ENCODE measurements at regions not wholly inside any gene's neighbourhood (a gene's known extent, or its start where the extent isn't known, plus 50 kb on each side); places are given as distances from the start of the nearest gene placed in this dataset.

GRCh38 chr12:4031703-4032291 lies 158.6 kb upstream of the PARP11 start:
- Histone ChIP-seq H3K27me3 (no peaks in the 10 kb centered on the region), H3K4me1 (replicated peaks in 1 of 2) (peaks cover 21 to 23% of the 10 kb centered on the region in 2 donors), H3K36me3 (replicated peaks in 1 of 2) (no peaks in the 10 kb centered on the region), H3K27ac (peak overlapping the region in 4 of 5 donors; percentile 66 to 93 (median 86)), H3K4me3 (peak overlapping the region in 1 of 4 donors; percentile 59), H3K9me3 (replicated peaks in 1 of 3) (no peaks in the 10 kb centered on the region)
- peak; percentile 37 to 61 (median 56) for DNase-seq
- intact Hi-C loops (cut with DNase I): loop anchor here in 1 of 2 donors (10.0 kb wide), 1 partner anchor 243 kb away; the partner anchor contains the start of gene CCND2
- TF ChIP-seq CTCF (IDR thresholded peaks at IDR 0.05) (no peak), POLR2A (IDR thresholded peaks at IDR 0.05) (no peak)
- WGBS, 4 donors: 44 to 61% (median 60%) methylated on average over 18 to 30 of the region's 30 CpGs

GRCh38 chr12:4030929-4031702 lies 157.9 kb upstream of the PARP11 start:
- WGBS, 4 donors: 0 to 6% (median 3%) methylated on average over 16 to 75 of the region's 75 CpGs

GRCh38 chr12:4027412-4027811 lies 154.2 kb upstream of the PARP11 start:
- Histone ChIP-seq H3K4me3 (no peak overlapping the region), H3K4me1 (replicated peaks in 1 of 2) (peaks cover 22 to 31% of the 10 kb centered on the region in 2 donors), H3K36me3 (replicated peaks in 1 of 2) (no peaks in the 10 kb centered on the region), H3K9me3 (replicated peaks in 1 of 3) (no peaks in the 10 kb centered on the region), H3K27me3 (no peaks in the 10 kb centered on the region), H3K27ac (no peak overlapping the region)
- intact Hi-C loops (cut with DNase I): no loop called here
- WGBS, 4 donors: 61 to 81% (median 73%) methylated on average over 3 to 4 of the region's 4 CpGs
- TF ChIP-seq POLR2A (IDR thresholded peaks at IDR 0.05) (no peak), CTCF (IDR thresholded peaks at IDR 0.05) (no peak)
- peak in 1 of 7 donors; percentile 53 for DNase-seq

More at GRCh38 chr12:4030929-4031702, 157.9 kb upstream of the PARP11 start:
- no peaks in the 10 kb centered on the region for H3K9me3 ChIP-seq (replicated peaks in 1 of 3)
- TF ChIP-seq CTCF (IDR thresholded peaks at IDR 0.05): peak in 1 of 6 experiments; percentile 20
- peak; percentile 58 to 81 for TF ChIP-seq POLR2A (IDR thresholded peaks at IDR 0.05)
- peak overlapping the region in 2 of 4 donors; percentile 23 to 59 for H3K4me3 ChIP-seq
- H3K4me1 ChIP-seq (replicated peaks in 1 of 2): peaks cover 22 to 30% of the 10 kb centered on the region in 2 donors
- H3K27me3 ChIP-seq: no peaks in the 10 kb centered on the region
- peak overlapping the region; percentile 1 to 99 (median 90) for H3K27ac ChIP-seq
- DNase-seq: peak; percentile 91 to 97 (median 96)
- intact Hi-C loops (cut with DNase I): loop anchor here in 1 of 2 donors (10.0 kb wide), 1 partner anchor 244 kb away; the partner anchor contains the start of gene CCND2
- no peaks in the 10 kb centered on the region for H3K36me3 ChIP-seq (replicated peaks in 1 of 2)

GRCh38 chr12:4026517-4026916 lies 153.3 kb upstream of the PARP11 start:
- no peaks in the 10 kb centered on the region for H3K36me3 ChIP-seq (replicated peaks in 1 of 2)
- H3K27me3 ChIP-seq: no peaks in the 10 kb centered on the region
- peak in 5 of 7 donors; percentile 32 to 60 (median 38) for DNase-seq
- 53 to 70% (median 59%) methylated on average over 7 of the region's 7 CpGs for WGBS, 4 donors
- TF ChIP-seq POLR2A (IDR thresholded peaks at IDR 0.05) (no peak), CTCF (IDR thresholded peaks at IDR 0.05) (no peak)
- no peak overlapping the region for H3K4me3 ChIP-seq
- intact Hi-C loops (cut with DNase I): no loop called here
- H3K4me1 ChIP-seq (replicated peaks in 1 of 2): peaks cover 14 to 23% of the 10 kb centered on the region in 2 donors
- no peaks in the 10 kb centered on the region for H3K9me3 ChIP-seq (replicated peaks in 1 of 3)
- H3K27ac ChIP-seq: peak overlapping the region in 4 of 5 donors; percentile 75 to 91 (median 82)
